Heart right ventricle (tissue), 16 donors: ENCODE measurements at regions not wholly inside any gene's neighbourhood (a gene's known extent, or its start where the extent isn't known, plus 50 kb on each side); places are given as distances from the start of the nearest gene placed in this dataset.

ENCODE experiments used
- ATAC-seq, 8 donors: fragments of 200-7000 bp; cut with Tn5 transposase; one replicate each; pipeline ENCODE4 v1.9.1; 2020; ENCODE audit warnings: mild to moderate bottlenecking in 8 of 8, moderate library complexity in 8 of 8, moderate number of reproducible peaks in 1 of 8
- DNase-seq, 2 donors: peaks; one replicate each; pipeline ENCODE4 v3.0.0-alpha.2; 2020
- H3K27ac ChIP-seq, 10 donors: fragments of 200-600 bp; sonication (generic) in 2 of 10; one replicate each; pipeline versions ENCODE4 v1.5.0 to v1.8.0; 2020 to 2022; ENCODE audit warnings: mild to moderate bottlenecking in 3 of 10
- H3K27me3 ChIP-seq, 7 donors: fragments of 200-600 bp; one replicate each; pipeline ENCODE4 v1.8.0; 2021 to 2022; ENCODE audit warnings: mild to moderate bottlenecking in 2 of 7
- H3K36me3 ChIP-seq, 9 donors: fragments of 200-600 bp; sonication (generic) in 1 of 9; one replicate each; pipeline versions ENCODE4 v1.5.0 to v1.8.0; 2020 to 2022; ENCODE audit warnings: mild to moderate bottlenecking in 2 of 9
- H3K4me1 ChIP-seq, 9 donors: fragments of 200-600 bp; sonication (generic) in 1 of 9; one replicate each; pipeline versions ENCODE4 v1.5.0 to v1.8.0; 2020 to 2022; ENCODE audit warnings: mild to moderate bottlenecking in 4 of 9
- H3K4me3 ChIP-seq, 10 donors: fragments of 200-600 bp; sonication (generic) in 2 of 10; one replicate each; pipeline versions ENCODE4 v1.5.0 to v1.8.0; 2020 to 2022; ENCODE audit warnings: mild to moderate bottlenecking in 7 of 10, moderate library complexity in 2 of 10
- H3K9me3 ChIP-seq, 11 donors: fragments of 200-600 bp in 10 of 11; sonication (generic) in 2 of 11; one replicate each; pipeline versions ENCODE4 v1.5.0 to v1.8.0; 2013 to 2022; ENCODE audit warnings: mild to moderate bottlenecking in 2 of 11, control low read depth in 1 of 11, moderate library complexity in 1 of 11
- CTCF ChIP-seq, 9 donors: fragments of 200-600 bp; sonication (generic) in 2 of 9; IDR thresholded peaks; one replicate each; pipeline versions ENCODE4 v1.5.0 to v1.8.0; 2021 to 2022; ENCODE audit warnings: antibody characterized with exemption in 9 of 9, mild to moderate bottlenecking in 5 of 9, moderate library complexity in 1 of 9
- WGBS, 2 donors: extraction: QIAGEN DNeasy Blood & Tissue Kit; methylation state at CpG; one replicate each; pipeline ENCODE4 v1.1.7; 2013; ENCODE audit warnings: inconsistent platforms in 1 of 2; 5-methylcytosine and 5-hydroxymethylcytosine counted together
- intact Hi-C, 10 donors: fragments of 100-400 bp; cut with DNase I; formaldehyde crosslinking; loops; one replicate each; pipeline versions ENCODE4 v1.11.1 to v1.14.2; 2022
- donor health status: Arrhythmogenic right ventricular cardiomyopathy.
- donor health status: ischemic (EF 13 %, LVEDD 7.1; RV severe dilation, severe dysfunction).
- donor health status: healthy with polysubstance abuse.
- donor health status: DM: no; HTN: yes; CAD: no.
- donor health status: DM: no; HTN: no; CAD: no.
- donor health status: ischemic (EF 25% LVEDD 6.9; RV normal size, moderate dysfunction).
- donor health status: ischemic (EF 25% LVEDD 5.7; RV mildly dilated, moderate dysfunction).
- donor health status: healthy.
- donor health status: DM: yes; HTN: yes; CAD: no.
- donor health status: Ischemic cardiomyopathy.
- donor health status: ischemic (EF 35%, LVEDD 5.7; RV mildly dilated, moderate dysfunction).
- donor health status: nonischemic (EF 11% LVEDD 7.7; RV severe dilation, severe dysfunction).
- donor health status: DM: yes; HTN: yes; CAD: no.
- donor health status: PGD.
- donor health status: ischemic (EF 29% LVEDD 5.4; RV normal size, mild dysfunction).
- donor health status: nonischemic (EF 23%, LVEDD 6.1; RV moderate dilation, normal function).

GRCh38 chr6:44635486-44635885 is 248.0 kb downstream of the CDC5L start:
- peaks cover 0 to 33% (median 8%) of the 10 kb centered on the region in 7 donors for H3K27me3 ChIP-seq

GRCh38 chr6:44636561-44637248 is 249.2 kb downstream of the CDC5L start:
- Histone ChIP-seq H3K9me3 (peaks cover 0 to 10% (median 0%) of the 10 kb centered on the region in 11 donors), H3K27me3 (peaks cover 0 to 22% (median 5%) of the 10 kb centered on the region in 7 donors), H3K27ac (no peak overlapping the region), H3K4me1 (peaks cover 0 to 4% (median 0%) of the 10 kb centered on the region in 9 donors), H3K36me3 (no peaks in the 10 kb centered on the region), H3K4me3 (no peak overlapping the region)
- no peak for ATAC-seq
- 54 to 65% methylated on average over 14 of the region's 14 CpGs for WGBS, 2 donors
- intact Hi-C loops, result no loop called here
- no peak for DNase-seq
- no peak for TF ChIP-seq CTCF (IDR thresholded peaks at IDR 0.05)

More at GRCh38 chr6:44635486-44635885, 248.0 kb downstream of the CDC5L start:
- Histone ChIP-seq H3K36me3 (no peaks in the 10 kb centered on the region), H3K4me1 (peaks cover 0 to 4% (median 0%) of the 10 kb centered on the region in 9 donors), H3K9me3 (peaks cover 0 to 10% (median 0%) of the 10 kb centered on the region in 11 donors), H3K27ac (no peak overlapping the region), H3K4me3 (no peak overlapping the region)
- DNase-seq, result no peak
- no peak for ATAC-seq
- no peak for TF ChIP-seq CTCF (IDR thresholded peaks at IDR 0.05)
- intact Hi-C loops, result no loop called here
- WGBS, 2 donors, result 76 to 83% methylated on average over 4 of the region's 4 CpGs

DNA sequence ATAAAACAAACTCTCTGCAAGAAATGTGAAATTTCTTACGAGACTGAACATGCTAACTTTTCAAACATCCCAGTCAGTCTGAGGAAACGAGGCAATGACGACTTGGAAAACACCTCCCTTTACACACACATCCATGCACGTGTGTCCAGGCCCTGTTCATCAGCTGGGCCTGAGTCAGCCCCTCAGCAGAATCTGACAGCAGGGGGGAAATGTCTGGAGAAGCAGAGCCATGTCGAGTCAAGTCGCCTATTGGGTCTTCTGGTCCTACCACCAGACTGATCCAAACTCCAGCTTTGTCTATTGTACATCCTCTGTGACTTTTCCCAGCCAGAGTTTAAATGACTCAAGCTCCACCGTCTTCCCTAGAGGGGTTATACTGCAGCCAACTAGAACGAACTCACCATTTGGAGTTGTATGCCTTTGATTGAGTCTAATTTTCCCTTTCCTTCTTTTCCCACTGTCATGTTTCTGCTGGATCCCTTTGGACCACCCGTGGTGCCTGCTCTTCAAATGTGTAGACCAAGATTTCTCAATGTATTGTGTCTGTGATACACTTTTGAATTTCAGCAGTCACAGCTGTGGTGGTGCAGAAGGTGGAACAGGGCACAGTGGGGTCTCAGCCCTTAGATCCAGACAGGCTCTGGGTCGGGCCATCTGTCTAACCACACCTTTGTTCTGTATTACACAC is 254.0 kb downstream of the CDC5L start:
- intact Hi-C loops, result loop anchor here in 3 of 10 donors (5.0 to 10.0 kb wide), 2 partner anchors 164 to 167 kb away; no protein-coding TSS in a partner anchor
- 71 to 77% methylated on average over 10 of the region's 10 CpGs for WGBS, 2 donors
- DNase-seq (no peak), ATAC-seq (peak in 4 of 8 donors; percentile 18 to 71 (median 64))
- no peaks in the 10 kb centered on the region for H3K27me3 ChIP-seq
- peak overlapping the region in 3 of 10 donors; percentile 15 to 17 (median 15) for H3K27ac ChIP-seq
- H3K9me3 ChIP-seq, result peaks cover 0 to 10% (median 0%) of the 10 kb centered on the region in 11 donors
- no peak overlapping the region for H3K4me3 ChIP-seq
- no peaks in the 10 kb centered on the region for H3K36me3 ChIP-seq
- TF ChIP-seq CTCF (IDR thresholded peaks at IDR 0.05), result no peak
- H3K4me1 ChIP-seq, result peaks cover 0 to 1% (median 0%) of the 10 kb centered on the region in 9 donors

DNA sequence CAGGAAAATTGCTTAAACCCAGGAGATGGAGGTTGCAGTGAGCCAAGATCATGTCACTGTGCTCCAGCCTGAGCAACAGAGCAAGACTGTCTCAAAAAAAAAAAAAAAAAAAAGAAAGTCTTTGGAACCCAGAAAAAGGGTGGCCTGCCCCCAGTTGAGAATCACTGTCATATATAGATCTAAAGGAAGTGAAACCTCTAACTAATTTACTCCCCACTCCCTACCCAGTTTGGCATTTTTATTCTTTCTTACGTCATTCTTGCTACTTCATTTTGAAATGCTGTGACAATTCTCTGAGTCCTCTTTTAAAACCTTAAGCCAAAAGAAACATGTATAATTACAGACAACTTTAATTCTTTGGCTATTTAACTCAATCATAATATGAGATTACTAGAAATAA is 254.8 kb downstream of the CDC5L start:
- intact Hi-C loops, result loop anchor here in 3 of 10 donors (5.0 to 10.0 kb wide), 2 partner anchors 165 to 168 kb away; no protein-coding TSS in a partner anchor
- Histone ChIP-seq H3K4me3 (no peak overlapping the region), H3K9me3 (peaks cover 0 to 7% (median 0%) of the 10 kb centered on the region in 11 donors), H3K27ac (peak overlapping the region in 1 of 10 donors; percentile 17), H3K36me3 (no peaks in the 10 kb centered on the region), H3K4me1 (no peaks in the 10 kb centered on the region), H3K27me3 (no peaks in the 10 kb centered on the region)
- DNase-seq (no peak), ATAC-seq (no peak)
- TF ChIP-seq CTCF (IDR thresholded peaks at IDR 0.05), result no peak
- WGBS, 2 donors, result 84 to 85% methylated on average over 1 of the region's 1 CpG
